Ramos (cell line): ENCODE measurements at regions not wholly inside any gene's neighbourhood (a gene's known extent, or its start where the extent isn't known, plus 50 kb on each side); places are given as distances from the start of the nearest gene placed in this dataset.
"Not testable (repeated sequence)": the region's sequence is repeated elsewhere in the genome, so short reads cannot be mapped to it uniquely, and the experiment has no call there.

ENCODE experiments used
- in situ Hi-C: fragments of 300-500 bp; cut with MboI; formaldehyde crosslinking; loops from one replicate; pipeline ENCODE4 v1.14.3; 2022; ENCODE audit warnings: low sequenced_read_pairs; ENCODE audit not compliant: unreplicated experiment

DNA sequence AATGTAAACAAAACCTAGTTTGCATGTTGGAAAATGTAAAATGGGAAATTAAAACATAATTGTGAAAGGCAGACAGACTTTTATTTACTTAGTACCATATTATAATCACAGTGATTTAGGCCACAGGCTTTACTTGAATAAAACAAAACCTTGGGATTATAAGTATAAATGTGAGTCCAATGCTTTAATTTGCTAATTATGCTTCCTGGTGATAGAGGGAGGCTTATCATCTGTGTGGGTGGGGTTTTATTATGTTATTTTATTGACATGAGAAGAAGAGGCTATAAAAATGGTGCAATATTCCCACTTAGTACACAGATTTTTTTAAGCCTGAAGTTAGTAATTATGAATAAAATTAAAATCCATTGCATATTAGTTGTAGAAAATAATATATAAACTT is 248.3 kb upstream of the TBL1XR1 start:
- in situ Hi-C loops = no loop called here

GRCh38 chr3:177446165-177446601 is 248.9 kb upstream of the TBL1XR1 start:
- in situ Hi-C loops = no loop called here

DNA sequence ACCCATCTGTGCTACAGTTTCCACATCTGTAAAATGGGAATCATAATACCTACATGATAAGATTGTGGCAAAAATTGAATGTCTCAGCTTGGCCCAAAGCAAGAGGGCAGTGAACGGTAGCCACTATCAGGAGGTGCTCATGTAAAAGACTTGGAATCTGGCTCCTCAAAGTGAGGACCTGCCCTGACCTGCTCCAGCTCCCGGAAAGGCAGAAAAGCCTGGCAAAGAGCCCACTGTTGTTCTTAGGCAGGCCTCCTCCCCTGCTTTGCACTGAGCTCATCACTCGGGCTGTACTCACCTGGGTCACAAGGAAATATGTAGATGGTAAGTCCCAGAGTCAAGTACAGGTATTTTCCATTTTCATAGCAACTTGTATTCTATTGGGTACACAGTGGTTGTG is 250.7 kb upstream of the TBL1XR1 start:
- in situ Hi-C loops = no loop called here

- in situ Hi-C loops = no loop called here
These were observed 251.7 kb upstream of the TBL1XR1 start for GRCh38 chr3:177448987-177449359.

DNA sequence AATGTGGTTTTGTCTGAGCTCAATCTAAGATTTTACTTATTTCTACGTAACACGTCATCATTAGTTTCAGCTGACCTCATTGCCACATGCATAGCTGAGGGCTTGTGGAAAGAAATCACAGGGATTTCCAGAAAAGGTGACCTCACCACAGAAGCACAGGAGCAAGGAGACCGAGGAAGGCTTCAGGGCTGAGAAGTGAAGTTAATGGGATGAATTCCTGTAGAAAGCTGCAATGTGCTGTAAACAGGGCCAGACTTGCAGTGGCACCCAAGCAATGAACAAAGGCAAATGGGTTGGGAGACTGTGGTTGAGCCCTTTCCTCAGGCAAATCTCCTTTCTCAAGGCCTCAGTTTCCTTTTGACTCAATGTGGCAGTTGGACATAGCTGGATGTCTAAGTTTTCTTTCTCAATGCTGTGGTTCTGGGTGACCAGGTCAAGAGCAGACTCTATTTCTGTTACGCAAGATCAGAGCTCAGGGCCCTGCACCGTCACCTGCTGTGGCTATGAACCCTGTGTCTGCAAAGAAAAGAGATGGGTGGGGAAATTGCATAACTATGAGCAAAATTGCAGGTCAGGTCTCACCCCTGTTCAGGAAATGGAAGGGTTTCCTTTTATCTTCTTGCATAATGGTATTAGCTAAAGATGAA is 252.2 kb upstream of the TBL1XR1 start:
- in situ Hi-C loops = no loop called here

DNA sequence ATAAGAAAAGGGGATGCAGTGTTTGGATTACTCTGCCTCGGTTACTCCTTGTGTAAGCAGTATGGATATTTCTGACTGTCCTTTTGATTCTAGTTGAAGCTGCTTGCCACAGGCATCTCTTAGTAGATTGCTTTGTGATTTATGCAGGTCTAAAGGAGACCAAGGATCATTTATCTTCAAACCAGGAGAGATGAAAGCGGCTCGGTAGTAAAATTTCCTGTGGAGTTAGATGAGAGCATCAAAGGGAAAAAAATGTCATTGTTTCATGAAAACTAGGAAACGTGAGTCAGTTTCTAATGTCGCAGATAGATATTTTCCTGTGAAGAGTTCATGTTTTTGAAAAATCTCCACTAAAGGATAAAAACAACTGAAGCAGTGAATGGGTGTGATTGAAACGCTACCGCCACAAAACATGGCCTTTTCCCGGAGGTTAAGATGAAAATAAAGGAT is 254.0 kb upstream of the TBL1XR1 start:
- in situ Hi-C loops = no loop called here

DNA sequence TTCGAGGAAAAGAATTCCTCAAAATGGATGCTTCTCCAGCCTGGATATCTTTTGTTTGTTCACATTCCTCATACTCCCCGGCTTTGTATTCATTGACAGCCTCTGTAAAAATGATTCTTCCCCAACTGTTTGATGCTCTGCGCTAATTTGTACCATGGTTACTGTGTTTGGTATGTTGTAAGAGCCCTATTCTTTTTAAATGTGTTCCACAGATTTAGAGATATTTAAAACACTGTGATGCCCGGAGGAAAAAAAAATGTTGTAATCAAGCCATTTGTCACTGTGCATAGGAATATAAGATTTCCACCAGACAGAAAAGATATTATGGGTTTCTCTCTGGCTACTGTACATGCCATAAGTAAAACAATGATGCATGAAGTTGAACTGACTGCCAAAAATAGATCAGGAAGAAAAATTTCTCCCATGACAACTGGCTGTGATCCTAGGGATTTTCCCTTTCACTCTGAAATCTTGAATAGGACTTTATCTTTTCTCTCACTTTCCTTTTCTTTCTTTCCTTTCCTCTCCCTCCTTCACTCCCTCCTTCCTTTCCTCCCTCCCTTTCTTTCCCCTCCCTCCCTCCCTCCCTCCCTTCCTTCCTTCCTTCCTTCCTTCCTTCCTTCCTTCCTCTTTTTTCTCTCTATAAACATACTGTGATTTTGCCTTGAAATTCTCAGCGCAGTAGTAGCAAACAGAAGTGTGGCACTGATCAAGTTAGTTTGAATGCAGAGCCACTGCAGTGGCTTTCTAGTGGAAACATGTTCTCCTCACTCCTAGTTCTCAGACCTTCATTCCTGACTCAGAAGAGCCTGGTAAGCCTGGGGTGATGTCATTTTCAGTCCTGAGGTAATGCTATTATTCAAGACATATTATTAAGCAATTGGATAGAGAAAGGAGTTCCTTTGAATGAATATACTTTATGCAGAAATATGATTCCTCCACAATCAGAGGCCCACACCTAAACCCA is 254.9 kb upstream of the TBL1XR1 start:
- in situ Hi-C loops = no loop called here

DNA sequence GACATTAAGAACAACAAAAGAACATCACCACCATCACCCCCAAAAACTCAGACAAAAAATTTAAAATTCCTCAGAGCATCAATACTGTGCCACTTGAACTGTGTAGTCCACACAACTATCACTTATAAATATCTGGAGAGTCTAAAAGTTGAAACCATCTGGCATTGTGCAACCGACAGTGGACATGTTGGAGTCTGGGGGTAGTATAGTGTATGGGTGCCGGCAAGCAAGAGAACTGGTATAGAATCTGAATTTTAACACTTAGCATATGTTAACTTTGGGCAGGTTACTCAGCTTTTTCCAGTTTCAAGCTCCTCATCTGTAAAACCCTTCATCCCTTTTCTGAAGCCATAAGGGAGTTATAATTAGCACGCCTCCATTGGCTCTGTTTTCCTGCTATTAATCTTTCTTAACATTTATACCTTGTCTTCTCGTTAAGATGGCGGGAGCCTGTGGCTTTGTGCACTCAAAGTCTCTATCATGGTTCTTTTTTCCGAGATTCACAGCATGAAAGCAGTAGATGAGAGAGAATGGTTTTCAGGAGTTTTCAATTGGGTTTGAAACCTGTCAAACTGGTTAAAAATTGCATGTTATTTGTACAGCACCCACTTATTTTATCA is 255.7 kb upstream of the TBL1XR1 start:
- in situ Hi-C loops = no loop called here

- in situ Hi-C loops = no loop called here
These were observed 256.2 kb upstream of the TBL1XR1 start for GRCh38 chr3:177453451-177453844.

- in situ Hi-C loops = not testable (repeated sequence)
These were observed 259.9 kb upstream of the TBL1XR1 start for GRCh38 chr3:177457204-177457603.

- in situ Hi-C loops = no loop called here
These were observed 262.1 kb upstream of the TBL1XR1 start for GRCh38 chr3:177459401-177459800.

GRCh38 chr3:177460047-177460446 is 262.8 kb upstream of the TBL1XR1 start:
- in situ Hi-C loops = no loop called here

DNA sequence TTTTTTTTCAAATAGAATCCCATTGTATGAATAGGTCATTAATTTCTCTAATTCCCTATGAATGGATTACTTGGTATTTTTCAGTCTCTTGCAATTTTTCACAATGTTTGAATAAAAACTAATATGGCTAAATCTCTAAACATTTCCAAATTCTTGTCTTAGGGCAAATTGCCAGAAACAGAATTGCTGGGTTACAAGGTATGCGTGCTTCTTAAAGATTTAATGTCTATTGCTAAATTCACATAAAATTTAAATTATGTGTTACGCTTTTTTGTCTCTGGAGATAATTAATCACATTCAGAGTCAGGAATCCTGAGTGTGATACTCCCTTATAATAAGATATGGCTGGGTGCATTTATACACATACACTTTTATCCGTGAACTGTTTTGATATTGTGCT is 264.5 kb upstream of the TBL1XR1 start:
- in situ Hi-C loops = no loop called here

- in situ Hi-C loops = not testable (repeated sequence)
These were observed 266.1 kb upstream of the TBL1XR1 start for GRCh38 chr3:177463341-177463740.

- in situ Hi-C loops = no loop called here
These were observed 266.6 kb upstream of the TBL1XR1 start for GRCh38 chr3:177463863-177464262.

GRCh38 chr3:177464392-177465256 is 267.3 kb upstream of the TBL1XR1 start:
- in situ Hi-C loops = no loop called here

- in situ Hi-C loops = no loop called here
These were observed 268.0 kb upstream of the TBL1XR1 start for GRCh38 chr3:177465257-177465642.

DNA sequence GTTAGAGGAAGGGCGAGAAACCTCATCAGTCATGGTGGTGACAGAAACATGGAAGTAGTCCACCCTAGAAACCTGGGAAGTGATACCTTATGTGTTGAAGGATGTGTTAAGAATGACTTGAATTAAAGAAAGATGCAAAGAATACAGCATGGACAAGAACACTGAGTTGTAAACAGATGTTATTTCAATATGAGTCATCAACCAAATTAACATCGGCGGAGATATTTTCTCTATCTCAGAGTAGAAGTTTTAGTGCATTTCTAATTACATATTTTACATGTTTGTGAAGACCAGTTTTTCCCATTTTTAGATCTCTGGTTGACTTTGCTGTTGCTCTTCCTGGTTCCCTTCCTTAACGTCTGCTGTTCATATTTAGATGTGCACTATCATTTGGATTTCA is 268.8 kb upstream of the TBL1XR1 start:
- in situ Hi-C loops = no loop called here

DNA sequence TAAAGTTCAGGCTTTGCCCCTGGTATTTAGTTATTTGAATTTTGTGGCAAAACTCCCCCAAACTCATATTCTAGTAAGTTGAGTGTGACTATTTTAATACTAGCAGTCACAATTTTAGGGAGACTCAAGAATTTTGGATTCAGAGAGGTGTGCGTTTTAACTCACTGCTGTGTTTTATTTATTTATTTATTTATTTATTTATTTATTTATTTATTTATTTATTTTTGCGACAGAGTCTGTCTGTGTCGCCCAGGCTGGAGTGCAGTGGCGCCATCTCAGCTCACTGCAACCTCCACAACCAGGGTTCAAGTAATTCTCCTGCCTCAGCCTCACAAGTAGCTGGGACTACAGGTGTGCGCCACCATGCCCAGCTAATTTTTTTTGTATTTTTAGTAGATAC is 269.3 kb upstream of the TBL1XR1 start:
- in situ Hi-C loops = not testable (repeated sequence)
